RWPE2 (cell line): ENCODE measurements at regions not wholly inside any gene's neighbourhood (a gene's known extent, or its start where the extent isn't known, plus 50 kb on each side); places are given as distances from the start of the nearest gene placed in this dataset.

Source experiments
- ATAC-seq: fragments of 200-7000 bp; cut with Tn5 transposase; 3 replicates; pipeline ENCODE4 v1.9.1; 2021; ENCODE audit warnings: low read depth
- DNase-seq: peaks from one replicate; pipeline ENCODE4 v3.0.0-alpha.2; 2020; ENCODE audit warnings: low spot score
- H3K27ac ChIP-seq: fragments of 450-650 bp; 2 replicates; pipeline ENCODE4 v1.5.1; 2017; ENCODE audit warnings: mild to moderate bottlenecking; ENCODE audit not compliant: poor library complexity, severe bottlenecking
- H3K27me3 ChIP-seq: fragments of 250-450 bp; sonication (Bioruptor Pico); 2 replicates; pipeline ENCODE4 v1.5.1; 2021; ENCODE audit warnings: mild to moderate bottlenecking, moderate library complexity; ENCODE audit not compliant: insufficient read depth, poor library complexity, severe bottlenecking
- H3K36me3 ChIP-seq: fragments of 250-450 bp; sonication (Bioruptor Pico); 2 replicates; pipeline ENCODE4 v1.5.1; 2020; ENCODE audit warnings: low read depth, mild to moderate bottlenecking, moderate library complexity
- H3K4me1 ChIP-seq: fragments of 250-450 bp; sonication (Bioruptor Pico); 2 replicates; pipeline ENCODE4 v1.5.1; 2021; ENCODE audit warnings: mild to moderate bottlenecking, moderate library complexity; ENCODE audit not compliant: insufficient read depth, poor library complexity, severe bottlenecking
- H3K4me3 ChIP-seq: fragments of 250-450 bp; sonication (Bioruptor Pico); 2 replicates; pipeline ENCODE4 v1.5.1; 2021; ENCODE audit warnings: mild to moderate bottlenecking, moderate library complexity; ENCODE audit not compliant: severe bottlenecking
- H3K9me3 ChIP-seq: fragments of 250-450 bp; sonication (Bioruptor Pico); 2 replicates; pipeline ENCODE4 v1.5.1; 2021; ENCODE audit warnings: mild to moderate bottlenecking, moderate library complexity; ENCODE audit not compliant: severe bottlenecking
- TF ChIP-seq, protein P1 (sequence below): fragments of 450-650 bp; IDR thresholded peaks from one replicate; pipeline ENCODE4 v1.5.1; 2017; ENCODE audit warnings: mild to moderate bottlenecking, moderate library complexity; ENCODE audit not compliant: poor library complexity, severe bottlenecking

DNA sequence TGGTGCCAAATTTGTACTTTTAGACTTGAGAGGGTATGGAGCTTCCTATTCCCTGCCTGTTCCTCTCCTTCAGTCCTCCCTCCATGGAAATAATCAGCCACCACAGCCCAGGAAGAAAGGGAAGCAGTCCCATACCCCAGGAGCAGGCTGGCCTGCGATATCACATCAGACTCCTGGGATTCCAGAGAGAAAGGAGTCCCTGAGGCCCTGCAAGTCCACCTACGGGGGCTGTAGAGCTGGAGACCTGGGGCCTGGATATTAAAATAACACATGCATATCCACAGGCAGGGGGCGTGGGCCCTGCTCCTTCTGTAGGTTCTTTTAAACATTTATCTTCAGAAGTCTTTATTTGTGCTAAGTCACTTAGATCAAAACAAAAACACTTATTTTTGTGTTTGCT is 117.2 kb downstream of the TMEM174 start:
- Histone ChIP-seq H3K4me3 (no peak overlapping the region), H3K9me3 (no peaks in the 10 kb centered on the region), H3K4me1 (no peaks in the 10 kb centered on the region), H3K27ac (no peak overlapping the region), H3K27me3 (no peaks in the 10 kb centered on the region), H3K36me3 (no peaks in the 10 kb centered on the region)
- DNase-seq (no peak), ATAC-seq (no peak)
- TF ChIP-seq, protein P1, sequence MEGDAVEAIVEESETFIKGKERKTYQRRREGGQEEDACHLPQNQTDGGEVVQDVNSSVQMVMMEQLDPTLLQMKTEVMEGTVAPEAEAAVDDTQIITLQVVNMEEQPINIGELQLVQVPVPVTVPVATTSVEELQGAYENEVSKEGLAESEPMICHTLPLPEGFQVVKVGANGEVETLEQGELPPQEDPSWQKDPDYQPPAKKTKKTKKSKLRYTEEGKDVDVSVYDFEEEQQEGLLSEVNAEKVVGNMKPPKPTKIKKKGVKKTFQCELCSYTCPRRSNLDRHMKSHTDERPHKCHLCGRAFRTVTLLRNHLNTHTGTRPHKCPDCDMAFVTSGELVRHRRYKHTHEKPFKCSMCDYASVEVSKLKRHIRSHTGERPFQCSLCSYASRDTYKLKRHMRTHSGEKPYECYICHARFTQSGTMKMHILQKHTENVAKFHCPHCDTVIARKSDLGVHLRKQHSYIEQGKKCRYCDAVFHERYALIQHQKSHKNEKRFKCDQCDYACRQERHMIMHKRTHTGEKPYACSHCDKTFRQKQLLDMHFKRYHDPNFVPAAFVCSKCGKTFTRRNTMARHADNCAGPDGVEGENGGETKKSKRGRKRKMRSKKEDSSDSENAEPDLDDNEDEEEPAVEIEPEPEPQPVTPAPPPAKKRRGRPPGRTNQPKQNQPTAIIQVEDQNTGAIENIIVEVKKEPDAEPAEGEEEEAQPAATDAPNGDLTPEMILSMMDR, result no peak

DNA sequence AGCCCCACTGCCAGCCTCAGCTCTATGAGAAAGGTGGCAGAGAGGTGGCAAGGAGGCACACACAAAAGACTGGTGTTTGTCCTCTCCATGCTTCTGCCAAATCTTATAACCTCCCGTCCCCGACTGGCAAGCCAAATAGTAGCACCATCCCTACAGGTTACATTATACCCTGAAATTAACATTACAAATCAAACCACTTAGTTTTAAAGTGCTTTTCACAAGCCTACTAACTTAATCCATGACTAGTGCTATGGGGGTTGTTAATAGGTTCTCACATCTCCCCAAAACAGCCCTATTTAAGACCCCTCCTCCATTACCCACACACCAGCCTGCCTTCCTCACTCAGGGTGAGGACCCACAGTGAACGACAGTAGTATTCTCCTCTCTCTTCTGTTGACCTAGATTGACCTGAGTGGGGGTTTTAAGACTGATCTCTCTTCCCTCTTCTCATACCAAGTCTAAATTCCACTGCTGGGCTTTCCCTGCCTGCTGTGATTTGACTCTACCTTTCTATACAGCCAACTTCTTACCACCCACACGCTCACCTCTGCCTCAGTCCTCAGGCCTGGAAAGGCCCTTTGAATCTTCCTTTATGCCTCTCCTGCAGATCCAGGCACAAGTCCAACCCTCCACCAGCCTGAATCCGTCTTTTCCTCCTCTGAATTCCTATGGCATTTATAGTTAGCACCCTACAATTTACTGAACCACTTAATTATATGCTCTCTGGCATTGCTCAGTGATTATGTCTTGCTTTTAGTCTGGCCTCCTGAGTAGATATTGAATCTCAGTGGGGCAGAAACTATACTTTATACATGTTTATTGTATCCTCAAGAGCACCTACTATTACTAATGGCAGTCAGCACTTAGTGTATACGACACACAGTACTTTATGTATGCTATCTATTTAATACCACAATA is 116.1 kb downstream of the TMEM174 start:
- Histone ChIP-seq H3K9me3 (no peaks in the 10 kb centered on the region), H3K27ac (no peak overlapping the region), H3K4me3 (no peak overlapping the region), H3K36me3 (no peaks in the 10 kb centered on the region), H3K27me3 (no peaks in the 10 kb centered on the region), H3K4me1 (no peaks in the 10 kb centered on the region)
- TF ChIP-seq, protein P1, result no peak
- DNase-seq (no peak), ATAC-seq (no peak)

DNA sequence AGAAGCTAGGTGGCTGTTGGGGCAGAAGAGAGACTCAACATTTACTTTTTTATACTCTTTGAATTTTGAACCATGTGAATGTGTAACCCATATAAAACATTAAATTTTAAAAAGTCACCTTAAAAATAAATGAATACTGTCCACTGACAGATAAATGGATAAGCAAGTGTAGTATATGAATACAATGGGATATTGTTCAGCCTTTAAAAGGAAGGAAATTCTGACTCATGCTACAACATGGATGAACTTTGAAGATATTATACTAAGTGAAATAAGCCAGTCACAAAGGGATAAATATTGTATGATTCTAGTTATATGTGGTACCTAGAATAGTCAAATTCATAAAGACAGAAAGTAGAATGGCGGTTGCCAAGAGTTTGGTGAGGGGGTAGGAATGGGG is 113.9 kb downstream of the TMEM174 start:
- TF ChIP-seq, protein P1, result no peak
- DNase-seq, result no peak

DNA sequence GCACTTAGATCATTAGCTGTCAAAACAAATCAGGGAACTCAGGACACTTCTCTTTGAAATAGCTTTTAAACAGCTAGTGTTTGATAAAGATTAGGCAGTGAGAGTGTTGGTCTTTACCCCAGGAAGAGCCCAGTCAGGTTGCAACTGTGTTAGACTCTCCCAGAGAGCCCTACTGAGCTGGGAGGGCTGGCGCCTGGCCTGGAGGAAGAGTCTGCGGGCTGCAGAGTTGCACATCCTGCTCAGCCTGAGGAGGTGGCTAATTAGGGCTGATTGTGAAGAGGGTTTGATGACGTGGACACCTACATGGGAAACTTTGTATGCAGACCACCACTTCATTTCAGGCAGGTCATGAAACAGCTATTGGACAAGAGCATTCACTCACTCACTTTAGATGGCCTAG is 112.0 kb downstream of the TMEM174 start:
- peaks cover 16% of the 10 kb centered on the region for H3K4me1 ChIP-seq
- no peaks in the 10 kb centered on the region for H3K27me3 ChIP-seq
- H3K27ac ChIP-seq, result no peak overlapping the region
- ATAC-seq, result no peak
- no peaks in the 10 kb centered on the region for H3K9me3 ChIP-seq
- H3K4me3 ChIP-seq, result no peak overlapping the region
- DNase-seq, result no peak
- TF ChIP-seq, protein P1, result no peak
- H3K36me3 ChIP-seq, result no peaks in the 10 kb centered on the region

More for the DNA sequence above, 113.9 kb downstream of the TMEM174 start:
- Histone ChIP-seq H3K36me3 (no peaks in the 10 kb centered on the region), H3K4me3 (no peak overlapping the region), H3K27me3 (no peaks in the 10 kb centered on the region), H3K4me1 (peaks cover 3% of the 10 kb centered on the region), H3K27ac (no peak overlapping the region), H3K9me3 (no peaks in the 10 kb centered on the region)
- ATAC-seq, result no peak

DNA sequence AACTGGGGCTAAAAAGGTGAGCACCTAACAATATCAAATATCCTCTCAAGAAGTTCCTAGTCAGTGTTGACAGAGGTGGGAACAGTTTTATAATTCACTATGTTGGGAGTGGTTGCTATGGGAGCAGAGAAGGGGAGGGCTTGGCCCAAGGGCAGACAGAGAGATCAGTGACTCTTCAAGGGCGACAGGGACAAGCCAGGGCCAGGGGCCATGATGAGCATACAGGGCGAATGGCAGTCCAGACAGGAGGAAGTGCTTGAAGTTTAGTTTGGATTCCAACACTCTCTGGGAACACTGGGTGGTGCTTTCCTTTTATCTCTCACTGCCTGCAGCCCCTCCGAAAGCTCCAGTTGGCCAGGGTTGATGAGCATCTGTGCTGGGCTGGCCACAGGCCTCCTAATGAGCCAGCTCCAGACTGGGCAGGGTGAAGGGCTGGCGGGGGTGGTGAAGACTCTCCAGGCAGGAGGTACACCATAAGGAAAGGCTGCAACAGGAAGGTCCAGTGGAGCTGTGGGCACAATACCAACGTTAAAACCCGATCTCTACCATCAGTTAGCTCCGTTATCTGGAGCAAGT is 111.3 kb downstream of the TMEM174 start:
- ATAC-seq (no peak), DNase-seq (no peak)
- TF ChIP-seq, protein P1, result no peak
- H3K27me3 ChIP-seq, result no peaks in the 10 kb centered on the region
- H3K36me3 ChIP-seq, result no peaks in the 10 kb centered on the region
- no peak overlapping the region for H3K27ac ChIP-seq
- peaks cover 17% of the 10 kb centered on the region for H3K4me1 ChIP-seq
- no peak overlapping the region for H3K4me3 ChIP-seq
- no peaks in the 10 kb centered on the region for H3K9me3 ChIP-seq
